HG03025 (cell line): ENCODE measurements at regions not wholly inside any gene's neighbourhood (a gene's known extent, or its start where the extent isn't known, plus 50 kb on each side); places are given as distances from the start of the nearest gene placed in this dataset.
"Not testable (repeated sequence)": the region's sequence is repeated elsewhere in the genome, so short reads cannot be mapped to it uniquely, and the experiment has no call there.

ENCODE experiments used
- ATAC-seq: cut with Tn5 transposase; IDR thresholded peaks from one replicate; pipeline ENCODE4 v1.9.1; 2021; ENCODE audit warnings: mild to moderate bottlenecking, moderate library complexity; ENCODE audit not compliant: unreplicated experiment, low FRiP score

DNA sequence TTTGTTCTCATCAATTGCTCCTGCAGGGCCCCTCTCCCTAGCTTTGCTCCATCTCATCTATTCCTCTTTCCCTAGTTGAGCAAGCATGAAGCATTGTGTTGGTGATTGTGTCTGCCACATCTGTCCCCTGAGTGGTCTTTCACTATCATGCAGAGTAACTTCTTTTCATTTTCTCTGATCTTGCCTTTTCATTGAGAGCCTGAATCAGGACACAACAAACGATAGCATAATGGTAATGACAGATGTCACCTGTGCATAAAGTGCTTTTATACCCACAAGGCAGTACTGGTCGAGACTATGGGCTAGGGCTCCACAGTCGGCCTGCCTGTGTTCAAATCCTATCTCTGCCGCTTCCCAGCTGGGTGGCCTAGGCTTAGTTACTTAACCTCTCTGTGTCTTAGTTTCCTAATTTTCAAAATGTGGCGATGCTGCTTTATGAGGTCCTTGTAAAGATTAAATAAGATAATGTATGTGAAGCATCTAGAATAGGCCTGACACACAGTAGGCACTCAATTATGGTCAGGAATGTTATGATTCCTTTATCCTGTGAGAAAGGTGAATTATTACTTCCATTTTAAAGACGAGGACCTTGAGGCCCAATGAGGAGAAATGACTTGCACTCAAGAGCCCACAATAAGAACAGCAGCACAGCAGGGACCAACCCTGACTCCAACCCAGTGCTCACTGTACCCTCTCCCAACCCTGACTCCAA is 137.1 kb upstream of the ZNF618 start:
- no peak for ATAC-seq

DNA sequence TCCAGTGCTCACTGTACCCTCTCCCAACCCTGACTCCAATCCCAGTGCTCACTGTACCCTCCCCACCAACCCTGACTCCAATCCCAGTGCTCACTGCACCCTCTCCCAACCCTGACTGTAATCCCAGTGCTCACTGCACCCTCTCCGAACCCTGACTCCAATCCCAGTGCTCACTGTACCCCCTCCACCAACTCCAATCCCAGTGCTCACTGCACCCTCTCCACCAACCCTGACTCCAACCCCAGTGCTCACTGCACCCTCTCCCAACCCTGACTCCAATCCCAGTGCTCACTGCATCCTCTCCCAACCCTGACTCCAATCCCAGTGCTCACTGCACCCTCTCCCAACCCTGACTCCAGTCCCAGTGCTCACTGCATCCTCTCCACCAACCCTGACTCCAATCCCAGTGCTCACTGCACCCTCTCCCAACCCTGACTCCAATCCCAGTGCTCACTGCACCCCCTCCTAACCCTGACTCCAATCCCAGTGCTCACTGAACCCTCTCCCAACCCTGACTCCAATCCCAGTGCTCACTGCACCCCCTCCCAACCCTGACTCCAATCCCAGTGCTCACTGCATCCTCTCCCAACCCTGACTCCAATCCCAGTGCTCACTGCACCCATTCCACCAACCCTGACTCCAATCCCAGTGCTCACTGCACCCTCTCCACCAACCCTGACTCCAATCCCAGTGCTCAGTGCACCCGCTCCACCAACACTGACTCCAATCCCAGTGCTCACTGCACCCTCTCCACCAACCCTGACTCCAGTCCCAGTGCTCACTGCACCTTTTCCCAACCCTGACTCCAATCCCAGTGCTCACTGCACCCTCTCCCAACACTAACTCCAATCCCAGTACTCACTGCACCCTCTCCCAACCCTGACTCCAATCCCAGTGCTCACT is 136.3 kb upstream of the ZNF618 start:
- ATAC-seq, result not testable (repeated sequence)

DNA sequence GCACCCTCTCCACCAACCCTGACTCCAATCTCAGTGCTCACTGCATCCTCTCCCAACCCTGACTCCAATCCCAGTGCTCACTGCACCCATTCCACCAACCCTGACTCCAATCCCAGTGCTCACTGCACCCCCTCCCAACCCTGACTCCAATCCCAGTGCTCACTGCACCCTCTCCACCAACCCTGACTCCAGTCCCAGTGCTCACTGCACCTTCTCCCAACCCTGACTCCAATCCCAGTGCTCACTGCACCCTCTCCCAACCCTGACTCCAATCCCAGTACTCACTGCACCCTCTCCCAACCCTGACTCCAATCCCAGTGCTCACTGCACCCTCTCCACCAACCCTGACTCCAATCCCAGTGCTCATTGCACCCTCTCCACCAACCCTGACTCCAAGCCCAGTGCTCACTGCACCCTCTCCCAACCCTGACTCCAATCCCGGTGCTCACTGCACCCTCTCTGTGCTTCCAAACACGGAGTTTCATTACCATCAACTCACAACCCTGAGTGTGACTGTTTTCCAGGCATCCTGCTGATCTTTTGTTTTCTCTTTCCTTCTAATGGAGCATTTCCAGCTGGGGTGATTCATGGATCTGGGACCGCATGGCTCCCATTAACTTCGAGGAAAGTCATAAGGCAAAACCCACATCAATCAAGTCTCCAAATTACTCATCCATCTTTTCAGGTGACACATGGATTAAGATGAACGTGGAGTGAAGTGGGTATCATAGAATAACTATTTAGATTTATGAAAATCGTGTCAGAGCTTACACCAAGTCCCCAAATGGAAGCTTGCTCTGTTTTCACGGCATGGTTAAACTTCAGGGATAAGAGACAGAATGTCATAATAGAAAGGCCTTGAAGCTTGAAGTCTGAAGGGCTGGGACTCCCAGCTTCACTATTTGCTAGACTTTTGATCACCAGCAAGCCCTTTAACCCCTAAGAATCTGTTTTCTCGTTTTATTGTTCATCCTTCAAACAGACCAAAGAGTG is 135.3 kb upstream of the ZNF618 start:
- ATAC-seq, result not testable (repeated sequence)

DNA sequence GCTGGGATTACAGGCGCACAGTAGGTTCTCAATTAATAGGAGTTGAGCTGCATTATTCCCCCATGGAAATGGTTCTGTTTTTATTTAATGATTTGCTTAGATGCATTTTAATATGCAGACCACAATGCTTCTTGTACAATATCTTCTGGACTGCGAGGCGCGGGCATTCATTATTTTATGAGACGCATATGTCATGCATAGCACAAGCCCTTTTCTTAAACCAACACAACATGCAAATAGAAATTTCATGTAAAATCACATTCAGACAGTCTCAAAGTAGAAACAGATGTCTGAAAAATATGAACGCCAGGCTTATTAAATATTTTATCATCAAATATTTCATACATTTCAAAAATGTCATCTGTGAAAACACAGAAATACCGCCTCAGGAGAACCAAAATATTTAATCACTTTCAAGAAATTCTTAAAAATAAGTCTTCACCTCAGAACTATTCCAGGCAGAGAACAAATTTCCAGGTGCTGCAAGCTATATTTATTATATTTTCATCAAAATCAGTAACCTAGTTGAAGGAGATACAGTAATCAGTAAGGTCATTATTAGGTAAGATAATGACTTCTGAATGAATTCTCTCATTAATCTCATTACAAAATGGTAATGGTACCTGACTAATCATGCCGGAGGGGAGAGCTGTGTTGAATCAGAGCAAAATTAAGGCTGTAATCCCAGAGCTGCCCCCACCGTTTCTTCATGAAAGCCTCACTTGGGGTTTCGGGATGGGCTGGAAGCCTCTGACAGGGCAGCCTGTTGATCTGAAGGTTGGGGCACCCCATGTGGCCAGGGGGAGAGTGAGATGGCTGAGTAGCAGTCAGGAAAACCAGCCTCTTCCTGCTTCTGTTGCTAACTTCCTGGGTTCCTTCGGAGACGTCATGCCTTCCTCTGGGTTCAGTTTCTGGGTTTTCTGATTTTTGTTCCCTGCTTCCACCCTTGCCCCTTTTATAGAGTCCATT is 133.9 kb upstream of the ZNF618 start:
- no peak for ATAC-seq

DNA sequence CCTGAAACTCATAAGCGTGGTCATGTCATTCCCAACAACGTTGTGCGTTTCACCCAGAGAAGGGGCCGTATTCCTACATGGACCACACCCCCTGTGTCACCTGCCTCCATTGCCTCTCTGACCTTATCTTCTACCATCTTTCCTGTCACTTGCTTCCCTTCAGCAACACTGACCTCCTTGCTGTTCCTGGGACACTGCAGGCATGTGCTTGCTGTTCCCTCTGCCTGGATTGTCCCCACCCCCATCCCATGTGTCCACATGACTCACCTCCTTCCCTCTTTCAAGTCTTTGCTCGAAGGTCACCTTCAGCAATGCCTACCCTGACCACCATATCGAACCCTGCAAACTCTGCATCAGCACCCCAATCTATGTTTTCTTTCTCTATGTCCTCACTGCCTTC is 133.2 kb upstream of the ZNF618 start:
- no peak for ATAC-seq

DNA sequence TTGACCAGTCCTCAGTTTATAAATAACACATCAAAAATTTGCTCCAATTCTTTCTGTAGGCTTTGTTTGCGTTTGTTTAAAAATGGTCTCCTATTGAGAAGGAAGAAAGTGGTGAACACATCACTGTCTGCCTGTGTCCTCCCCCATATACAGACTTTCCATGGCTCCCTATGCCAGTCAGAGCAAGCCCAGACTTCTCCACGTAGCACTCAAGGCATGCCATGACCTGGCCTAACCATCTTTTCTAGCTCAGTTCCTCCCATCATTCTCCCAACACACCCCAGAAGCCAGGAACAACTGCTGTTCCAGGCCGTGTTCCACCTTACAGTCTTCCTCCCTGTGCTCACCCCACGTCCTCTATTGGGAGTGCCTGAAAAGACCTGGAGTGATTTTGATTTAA is 129.6 kb upstream of the ZNF618 start:
- no peak for ATAC-seq

DNA sequence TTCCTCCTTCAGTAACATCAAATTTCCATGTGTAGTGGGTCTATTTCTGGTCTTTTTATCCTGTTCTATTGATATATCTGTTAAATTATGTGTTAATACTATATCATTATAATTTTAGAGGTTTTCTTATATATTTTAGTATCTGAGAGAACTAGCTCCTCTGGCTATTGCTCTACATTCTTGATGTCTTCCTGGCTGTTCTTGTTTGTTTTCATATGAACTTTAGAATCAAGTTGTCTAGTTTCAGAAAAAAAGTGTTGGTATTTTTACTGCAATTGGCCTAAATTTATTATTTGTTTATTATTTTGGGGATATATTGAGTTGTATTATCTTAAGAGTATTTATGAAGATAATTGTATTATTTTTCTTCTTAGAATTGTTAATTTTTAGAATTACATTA is 128.0 kb upstream of the ZNF618 start:
- no peak for ATAC-seq

DNA sequence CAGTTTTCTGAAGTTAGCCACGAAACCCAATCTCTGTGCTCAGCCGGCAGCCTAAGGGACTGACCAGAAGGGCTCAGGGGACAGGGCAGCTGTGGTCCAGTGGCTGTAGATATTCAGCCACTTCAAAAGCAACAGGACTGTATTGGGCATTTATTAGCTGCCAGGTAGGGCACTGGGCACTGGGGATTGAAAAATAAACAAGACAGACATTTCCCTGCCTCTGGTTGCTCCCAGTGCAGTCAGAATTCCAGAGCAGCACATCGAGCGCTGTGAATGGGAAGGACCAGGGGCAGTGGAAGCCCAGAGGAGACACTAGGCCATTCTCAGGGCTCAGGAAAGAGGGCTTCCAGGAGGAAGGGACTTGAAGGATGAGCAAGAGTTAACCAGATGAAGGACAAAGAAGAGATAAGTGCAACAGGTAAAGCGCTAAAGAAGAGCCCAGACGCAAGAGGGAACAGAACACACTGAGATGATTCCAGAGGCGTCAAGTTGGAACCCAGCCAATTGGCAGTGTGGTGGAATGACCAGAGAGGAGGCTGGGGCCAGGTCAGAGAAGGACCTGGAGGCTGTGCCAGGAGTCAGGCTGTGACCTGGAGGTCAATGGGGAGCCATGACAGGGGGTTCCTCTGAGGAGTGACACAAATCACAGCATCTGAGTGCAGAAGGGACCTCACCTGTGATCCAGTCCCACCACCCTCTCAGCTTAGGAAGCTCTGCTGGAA is 122.5 kb upstream of the ZNF618 start:
- ATAC-seq, result no peak

DNA sequence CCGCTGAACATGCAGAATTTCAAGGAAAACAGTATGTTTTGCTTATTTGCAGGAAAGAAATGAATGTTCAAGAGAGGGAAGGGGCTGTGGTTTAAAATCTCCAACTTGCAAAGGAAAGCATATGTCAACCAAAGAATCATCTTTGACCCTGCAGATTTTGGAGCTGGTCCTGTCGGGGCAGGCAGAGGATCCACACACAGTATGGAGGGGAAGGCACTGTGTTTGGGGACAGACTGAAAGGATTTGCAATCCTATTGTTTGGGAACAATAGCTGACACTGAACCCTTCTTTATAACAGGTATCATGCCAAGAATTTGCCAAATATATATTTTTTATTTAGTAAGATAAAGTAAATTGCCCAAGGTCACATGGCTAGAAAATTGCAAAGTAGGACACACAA is 121.4 kb upstream of the ZNF618 start:
- no peak for ATAC-seq

DNA sequence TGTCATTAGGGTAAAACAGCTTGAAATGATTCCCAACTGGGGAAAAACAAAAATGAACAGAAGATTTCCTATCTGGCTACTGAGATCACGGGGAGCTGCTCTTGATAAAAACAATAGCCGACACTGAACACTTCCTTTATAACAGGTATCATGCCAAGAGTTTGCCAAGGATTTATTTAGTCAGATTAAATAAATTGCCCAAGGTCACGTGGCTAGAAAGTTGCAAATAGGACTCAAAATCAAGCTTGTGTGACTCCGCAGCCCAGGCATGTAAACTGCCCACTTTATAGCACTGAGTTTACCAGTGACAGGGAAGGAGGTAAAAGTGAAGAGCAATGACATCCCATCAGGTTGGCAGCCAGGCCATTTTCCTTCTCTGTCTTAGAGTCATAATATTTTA is 120.7 kb upstream of the ZNF618 start:
- no peak for ATAC-seq

DNA sequence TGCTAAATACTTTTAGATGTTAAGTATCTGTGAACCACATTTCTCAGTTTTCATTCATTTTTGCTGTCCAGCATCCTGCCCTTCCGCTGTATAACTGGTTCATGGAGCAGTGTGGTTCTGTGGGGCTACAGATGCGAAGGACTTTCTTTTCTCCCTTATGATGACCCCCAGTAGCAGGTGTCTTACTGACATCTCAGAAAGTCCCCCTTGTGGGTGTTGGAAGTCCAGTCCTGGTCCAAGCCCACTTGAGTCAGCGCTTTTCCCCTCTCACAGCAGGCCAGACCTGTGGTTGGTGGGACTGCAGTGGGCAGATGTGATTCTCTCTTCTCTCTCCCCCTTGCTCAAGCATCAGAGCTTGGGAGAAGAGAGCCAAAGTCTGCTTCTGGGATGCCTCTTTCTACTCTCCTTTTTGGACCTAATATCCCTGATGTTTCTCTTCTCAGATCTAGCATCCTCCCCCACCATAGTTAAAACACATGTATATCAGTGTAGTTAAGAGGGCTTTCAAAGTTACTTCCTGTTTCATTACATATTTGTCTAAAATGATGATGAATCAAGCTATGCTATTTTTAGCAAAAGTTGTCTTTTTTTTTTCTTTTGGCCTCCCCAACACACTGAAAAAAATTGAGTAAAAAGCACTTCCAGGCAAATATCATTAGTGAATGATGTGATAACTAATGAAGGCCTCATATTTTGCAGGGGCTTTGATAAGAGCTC is 119.5 kb upstream of the ZNF618 start:
- no peak for ATAC-seq

DNA sequence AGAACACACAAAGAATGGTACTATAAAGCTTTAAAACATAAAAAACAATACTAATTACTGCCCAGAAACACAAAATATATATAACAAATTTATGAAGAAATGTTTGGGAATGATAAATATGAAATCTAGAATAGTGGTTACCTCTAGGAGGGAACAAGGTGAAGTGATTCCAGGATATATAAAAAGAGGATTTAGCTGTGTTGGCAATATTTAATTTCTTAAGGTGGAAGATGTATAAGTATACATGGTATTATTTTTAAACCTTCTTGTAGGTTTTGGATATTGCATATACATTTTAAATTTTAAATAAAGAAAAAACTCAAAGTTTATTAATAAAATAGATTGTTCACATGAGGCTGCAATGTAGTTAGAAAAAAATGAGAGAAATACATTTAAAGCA is 112.7 kb upstream of the ZNF618 start:
- no peak for ATAC-seq

DNA sequence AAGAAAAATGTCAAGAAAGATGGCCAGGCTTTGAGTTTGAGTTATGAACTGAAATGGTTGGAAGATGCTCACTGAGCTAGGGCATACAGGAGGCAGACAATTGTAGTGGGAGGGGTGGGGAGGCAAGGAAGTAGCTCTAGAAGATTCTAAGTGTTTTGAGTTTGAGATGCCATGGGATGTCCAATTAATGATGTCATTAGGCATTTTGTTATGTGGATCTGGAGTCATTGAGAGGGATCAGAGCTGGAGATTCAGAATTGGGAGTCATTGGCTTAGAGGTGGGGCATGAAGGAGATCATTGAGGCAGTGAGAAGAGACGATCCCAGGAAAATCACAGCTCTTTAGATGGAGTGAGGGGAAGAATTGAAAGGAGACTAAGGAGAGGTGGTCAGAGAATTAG is 111.5 kb upstream of the ZNF618 start:
- no peak for ATAC-seq

DNA sequence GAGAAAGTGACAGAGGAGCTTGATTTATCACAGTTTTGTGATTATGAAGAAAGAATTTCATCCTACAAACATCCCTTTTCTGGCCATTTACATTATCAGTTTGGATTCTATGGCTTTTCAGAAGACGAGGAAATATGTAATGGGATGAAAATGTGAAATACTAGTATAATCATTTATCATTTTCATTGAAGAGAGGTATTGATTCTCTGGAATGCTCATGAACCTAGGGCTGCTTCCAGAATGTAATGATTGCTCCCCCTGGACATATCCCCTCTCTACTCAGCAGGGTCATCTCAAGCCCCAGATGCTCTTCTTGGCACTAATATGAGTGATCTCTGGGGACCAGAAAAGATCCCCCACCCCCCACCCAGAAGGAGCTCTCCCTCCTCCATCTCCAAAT is 106.7 kb upstream of the ZNF618 start:
- no peak for ATAC-seq

DNA sequence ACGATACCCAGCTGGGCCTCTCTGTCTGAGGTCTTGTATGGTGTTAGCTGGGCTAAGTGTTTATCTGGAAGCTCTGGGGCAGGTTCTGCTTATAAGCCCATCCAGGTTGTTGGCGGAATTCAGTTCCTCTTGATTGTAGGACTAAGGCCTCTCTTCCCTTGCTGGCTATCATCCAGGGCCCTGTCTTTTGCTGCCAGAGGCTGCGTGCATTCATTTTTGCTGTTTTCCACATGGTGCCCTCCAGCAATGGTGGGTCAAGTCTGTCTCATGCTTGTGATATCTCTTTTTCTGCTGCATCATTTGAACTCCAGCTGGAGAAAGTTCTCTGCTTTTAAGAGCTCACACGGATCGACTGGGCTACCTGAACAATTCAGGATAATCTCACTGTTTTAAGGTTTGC is 105.7 kb upstream of the ZNF618 start:
- ATAC-seq, result no peak

DNA sequence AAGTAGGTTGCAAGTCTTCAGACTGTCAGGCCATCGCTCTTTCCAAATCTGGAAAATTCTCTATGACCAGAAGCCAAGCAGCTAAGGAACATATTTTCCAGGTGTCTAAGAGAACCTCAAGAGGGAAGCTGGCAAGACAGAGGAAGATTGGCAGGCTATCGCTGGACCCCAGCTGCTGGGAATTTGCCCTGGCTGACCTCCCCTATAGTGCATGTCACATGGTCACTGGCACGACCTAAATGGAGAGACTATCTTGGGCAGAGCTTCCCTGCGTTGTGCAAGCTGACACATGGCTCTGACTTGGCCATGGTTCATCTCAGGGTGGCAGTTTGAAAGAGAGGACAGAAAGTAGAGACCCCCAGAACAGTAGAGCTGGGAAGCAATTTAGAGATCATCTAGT is 104.9 kb upstream of the ZNF618 start:
- ATAC-seq, result no peak

DNA sequence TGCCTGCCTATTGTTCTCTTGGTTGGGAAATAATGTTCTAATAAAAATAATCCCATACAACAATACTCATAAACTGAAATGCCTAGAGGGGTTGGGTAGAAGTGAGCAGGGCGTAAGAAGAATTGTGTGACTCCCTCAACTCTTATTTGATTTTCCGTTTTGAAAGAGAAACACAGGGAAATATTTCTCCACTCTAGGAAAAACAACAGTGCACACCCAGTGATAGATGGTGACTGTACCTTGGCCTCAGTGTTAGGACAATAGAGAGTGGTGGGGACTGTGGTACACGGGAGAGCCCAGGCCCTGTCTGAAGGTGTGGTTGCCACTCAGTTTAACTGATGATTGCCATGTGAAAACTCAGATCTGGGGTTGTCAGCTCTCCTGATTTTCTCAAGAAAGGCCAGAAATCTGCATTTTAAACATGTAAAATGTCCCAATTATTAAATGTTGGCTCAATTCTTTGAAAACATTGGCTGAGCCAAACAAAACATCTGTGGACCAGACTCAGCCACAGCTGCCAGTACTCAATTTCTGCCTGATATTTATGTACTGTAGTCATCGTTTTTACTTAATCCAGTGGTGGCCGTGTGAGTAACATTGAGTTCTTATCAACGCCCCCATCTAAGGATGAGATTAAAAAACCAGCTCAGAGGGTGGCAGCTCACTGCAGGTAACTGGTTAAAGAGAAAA is 103.8 kb upstream of the ZNF618 start:
- ATAC-seq, result no peak

DNA sequence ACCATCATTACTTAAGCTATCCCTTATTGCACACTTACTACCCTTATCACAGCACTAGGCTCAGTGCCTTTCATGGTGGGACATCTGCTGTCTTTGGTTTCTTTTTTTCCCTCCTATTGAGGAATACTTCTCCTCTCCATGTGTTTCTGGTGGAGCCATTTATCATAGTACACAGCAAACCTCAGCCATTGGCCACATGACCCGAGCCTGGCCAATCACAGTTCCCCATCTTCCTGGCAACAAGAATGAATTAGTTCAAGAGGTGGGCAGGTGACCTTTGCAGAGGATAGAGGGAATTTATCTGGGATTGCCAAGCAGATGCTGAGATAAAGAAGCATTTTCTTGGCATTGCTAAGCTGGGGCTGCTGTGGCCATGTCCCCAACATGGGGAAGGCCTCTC is 101.1 kb upstream of the ZNF618 start:
- ATAC-seq, result no peak
